DND-41 (cell line): ENCODE measurements at regions not wholly inside any gene's neighbourhood (a gene's known extent, or its start where the extent isn't known, plus 50 kb on each side); places are given as distances from the start of the nearest gene placed in this dataset.
"Not testable (repeated sequence)": the region's sequence is repeated elsewhere in the genome, so short reads cannot be mapped to it uniquely, and the experiment has no call there.

Source experiments
- CTCF ChIP-seq: IDR thresholded peaks from 2 replicates; pipeline ENCODE4 v1.5.1; 2012; ENCODE audit warnings: borderline replicate concordance, low read length, moderate library complexity, mild to moderate bottlenecking; ENCODE audit not compliant: poor library complexity, severe bottlenecking; ENCODE audit errors: extremely low read depth
- EZH2 ChIP-seq: IDR thresholded peaks from 3 replicates; pipeline ENCODE4 v1.6.1; 2012; ENCODE audit warnings: borderline replicate concordance, low read depth, mild to moderate bottlenecking, moderate library complexity, low read length, inconsistent platforms; ENCODE audit not compliant: severe bottlenecking

- TF ChIP-seq CTCF, EZH2: not testable (repeated sequence)
Observed at GRCh38 chr3:4253072-4253832, 49.9 kb upstream of the SETMAR start.
